AG04450 (cell line): ENCODE measurements at regions not wholly inside any gene's neighbourhood (a gene's known extent, or its start where the extent isn't known, plus 50 kb on each side); places are given as distances from the start of the nearest gene placed in this dataset.

ENCODE experiments used
- CTCF ChIA-PET: fragments of 300-600, 350-600 bp; formaldehyde crosslinking; extraction: SDS; loops from one replicate; lab custom pipeline; 2022; ENCODE audit warnings: antibody characterized with exemption, inconsistent platforms; lab: Charles Lee
- POLR2A ChIA-PET: fragments of 350-600 bp; formaldehyde crosslinking; extraction: SDS; loops from one replicate; lab custom pipeline; 2021; ENCODE audit warnings: antibody characterized with exemption, inconsistent platforms; lab: Yijun Ruan, JAX
- DNase-seq: peaks from one replicate; pipeline ENCODE4 v3.0.0-alpha.2; 2011; ENCODE audit warnings: low read depth, low spot score
- H3K27ac ChIP-seq: one replicate; pipeline ENCODE4 v1.5.1; 2012; ENCODE audit warnings: low read depth, low read length, control low read depth
- H3K27me3 ChIP-seq: one replicate; pipeline ENCODE4 v1.6.0; 2012; ENCODE audit warnings: low read length; ENCODE audit not compliant: control insufficient read depth, insufficient read depth
- H3K4me3 ChIP-seq: 2 replicates; pipeline ENCODE4 v1.5.1; 2011; ENCODE audit warnings: mild to moderate bottlenecking, low read depth, low read length, control low read depth
- H3K9me3 ChIP-seq: 2 replicates; pipeline ENCODE4 v1.5.1; 2012; ENCODE audit warnings: low read length; ENCODE audit not compliant: control insufficient read depth, insufficient read depth
- TF ChIP-seq, protein P1 (sequence below): IDR thresholded peaks from 2 replicates; pipeline ENCODE4 v1.5.1; 2011; ENCODE audit warnings: low read depth, low read length, control low read depth, inconsistent platforms

DNA sequence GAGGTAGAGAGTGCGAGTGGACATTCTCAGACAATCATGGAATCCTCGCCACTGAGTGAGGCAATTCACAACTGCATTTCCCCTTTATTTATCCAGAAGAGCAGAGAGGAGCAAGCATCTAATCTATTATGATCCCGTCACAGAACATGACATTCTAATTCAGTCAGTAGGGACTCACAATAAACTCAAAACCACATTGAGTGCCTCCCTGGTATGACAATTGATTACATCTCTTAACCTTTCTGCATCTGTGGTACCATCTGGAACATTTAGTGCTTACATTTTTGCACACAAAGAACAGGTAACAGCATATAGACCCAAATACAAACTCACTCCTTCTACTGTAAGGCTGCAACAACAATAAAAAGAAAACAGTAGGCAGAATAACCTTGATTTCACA, 517.2 kb downstream of the GBE1 start:
- no peak overlapping the region for H3K4me3 ChIP-seq
- H3K9me3 ChIP-seq, result no peaks in the 10 kb centered on the region
- TF ChIP-seq, protein P1, sequence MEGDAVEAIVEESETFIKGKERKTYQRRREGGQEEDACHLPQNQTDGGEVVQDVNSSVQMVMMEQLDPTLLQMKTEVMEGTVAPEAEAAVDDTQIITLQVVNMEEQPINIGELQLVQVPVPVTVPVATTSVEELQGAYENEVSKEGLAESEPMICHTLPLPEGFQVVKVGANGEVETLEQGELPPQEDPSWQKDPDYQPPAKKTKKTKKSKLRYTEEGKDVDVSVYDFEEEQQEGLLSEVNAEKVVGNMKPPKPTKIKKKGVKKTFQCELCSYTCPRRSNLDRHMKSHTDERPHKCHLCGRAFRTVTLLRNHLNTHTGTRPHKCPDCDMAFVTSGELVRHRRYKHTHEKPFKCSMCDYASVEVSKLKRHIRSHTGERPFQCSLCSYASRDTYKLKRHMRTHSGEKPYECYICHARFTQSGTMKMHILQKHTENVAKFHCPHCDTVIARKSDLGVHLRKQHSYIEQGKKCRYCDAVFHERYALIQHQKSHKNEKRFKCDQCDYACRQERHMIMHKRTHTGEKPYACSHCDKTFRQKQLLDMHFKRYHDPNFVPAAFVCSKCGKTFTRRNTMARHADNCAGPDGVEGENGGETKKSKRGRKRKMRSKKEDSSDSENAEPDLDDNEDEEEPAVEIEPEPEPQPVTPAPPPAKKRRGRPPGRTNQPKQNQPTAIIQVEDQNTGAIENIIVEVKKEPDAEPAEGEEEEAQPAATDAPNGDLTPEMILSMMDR, result no peak
- ChIA-PET CTCF (interaction anchor here (4.8 kb wide), 1 partner anchor 1723 kb away, joined by 34 read pairs; no protein-coding TSS in a partner anchor), POLR2A (no interaction called here)
- DNase-seq, result no peak
- no peaks in the 10 kb centered on the region for H3K27me3 ChIP-seq
- H3K27ac ChIP-seq, result no peak overlapping the region

DNA sequence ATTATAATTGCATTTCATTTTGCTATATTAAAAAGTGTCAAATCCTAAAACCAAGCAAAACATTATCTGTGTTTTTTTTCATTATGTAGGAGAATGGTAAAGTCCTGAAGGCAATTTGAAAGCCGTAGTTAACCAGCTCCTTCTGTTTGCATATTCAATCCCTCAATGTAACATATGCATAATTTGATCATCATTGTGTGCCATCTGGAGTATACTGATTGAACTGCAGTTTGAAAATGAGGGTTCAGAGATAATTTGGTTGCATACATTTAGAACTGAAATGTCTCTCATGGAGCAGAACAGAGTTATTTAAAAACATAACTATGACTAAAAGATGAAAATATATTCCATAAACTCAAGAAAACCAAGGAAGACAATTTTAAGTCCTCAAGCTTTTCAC, 518.6 kb downstream of the GBE1 start:
- ChIA-PET POLR2A (no interaction called here), CTCF (interaction anchor here (0.6 to 4.8 kb wide), 6 partner anchors 21 to 1725 kb away, joined by 3 to 34 read pairs (median 4); no protein-coding TSS in a partner anchor)
- H3K4me3 ChIP-seq, result no peak overlapping the region
- no peak overlapping the region for H3K27ac ChIP-seq
- TF ChIP-seq, protein P1, result peak; percentile 58
- no peaks in the 10 kb centered on the region for H3K27me3 ChIP-seq
- H3K9me3 ChIP-seq, result no peaks in the 10 kb centered on the region
- DNase-seq, result no peak

DNA sequence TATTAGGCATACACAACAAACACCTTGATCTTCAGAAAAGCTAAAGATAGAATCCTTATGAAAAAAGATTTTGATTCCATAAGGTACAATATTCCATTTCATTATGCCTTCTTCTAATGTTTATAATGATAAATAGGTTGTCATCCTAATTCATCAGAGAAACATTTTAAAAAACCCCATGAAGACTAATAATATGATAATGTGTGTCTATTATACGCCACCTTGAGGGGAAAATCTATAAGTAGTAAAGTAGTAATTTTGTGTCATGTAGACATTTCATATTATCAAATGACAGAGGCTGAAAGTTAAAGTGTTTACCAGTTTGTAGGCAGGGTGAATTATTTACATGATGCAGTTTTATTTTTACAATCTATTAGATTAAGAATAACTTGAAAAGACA, 524.3 kb downstream of the GBE1 start:
- ChIA-PET CTCF (interaction anchor here (1.0 kb wide), 1 partner anchor 1716 kb away, joined by 3 read pairs; no protein-coding TSS in a partner anchor), POLR2A (no interaction called here)
- TF ChIP-seq, protein P1, result no peak
- no peak overlapping the region for H3K27ac ChIP-seq
- H3K27me3 ChIP-seq, result no peaks in the 10 kb centered on the region
- H3K4me3 ChIP-seq, result no peak overlapping the region
- no peak for DNase-seq
- no peaks in the 10 kb centered on the region for H3K9me3 ChIP-seq

GRCh38 chr3:81218023-81218422, 543.4 kb downstream of the GBE1 start:
- ChIA-PET POLR2A (no interaction called here), CTCF (no interaction called here)
- no peaks in the 10 kb centered on the region for H3K9me3 ChIP-seq
- TF ChIP-seq, protein P1, result peak; percentile 31
- H3K27ac ChIP-seq, result no peak overlapping the region
- no peaks in the 10 kb centered on the region for H3K27me3 ChIP-seq
- H3K4me3 ChIP-seq, result no peak overlapping the region
- no peak for DNase-seq

DNA sequence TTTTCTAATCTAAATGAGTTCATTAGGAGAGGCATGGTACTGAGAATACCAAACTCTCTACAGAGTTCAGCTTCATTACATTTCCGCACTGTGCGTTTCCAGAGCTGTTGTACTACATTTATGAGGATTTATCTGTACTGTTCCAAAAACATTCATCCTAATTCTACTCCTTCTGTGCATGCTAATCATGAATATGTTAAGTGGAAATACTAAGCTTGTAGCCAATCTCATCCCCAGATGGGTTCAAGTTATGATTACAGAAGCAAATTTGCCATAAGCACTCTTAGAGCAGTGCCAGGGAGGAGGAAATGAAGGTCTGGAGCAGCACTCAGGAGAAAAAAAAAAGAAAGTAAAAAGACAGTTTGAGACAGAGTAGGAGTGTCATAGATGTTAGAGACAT, 544.3 kb downstream of the GBE1 start:
- CTCF ChIA-PET, result no interaction called here
- DNase-seq, result no peak

More for the DNA sequence above, 544.3 kb downstream of the GBE1 start:
- H3K9me3 ChIP-seq, result no peaks in the 10 kb centered on the region
- no peaks in the 10 kb centered on the region for H3K27me3 ChIP-seq
- POLR2A ChIA-PET, result no interaction called here
- H3K4me3 ChIP-seq, result no peak overlapping the region
- TF ChIP-seq, protein P1, result no peak
- H3K27ac ChIP-seq, result no peak overlapping the region
